MCF 10A (cell line): ENCODE measurements at regions not wholly inside any gene's neighbourhood (a gene's known extent, or its start where the extent isn't known, plus 50 kb on each side); places are given as distances from the start of the nearest gene placed in this dataset.

Source experiments
- BruUV-seq: library from RNA; stranded (reverse); fragments of 400-500 nt; replicated peaks from 2 replicates; lab custom pipeline; 2021; lab: Mats Ljungman, UMichigan
- CTCF ChIA-PET: fragments of 300-600 bp; sonication (Branson Sonifier 250); formaldehyde crosslinking; extraction: SDS; loops from one replicate; lab custom pipeline; 2021; ENCODE audit warnings: antibody characterized with exemption, inconsistent platforms; lab: Yijun Ruan, JAX
- POLR2A ChIA-PET: fragments of 300-600, 350-650 bp; sonication (Branson Sonifier 250); formaldehyde crosslinking; extraction: SDS; loops from one replicate; lab custom pipeline; 2020; ENCODE audit warnings: antibody characterized with exemption, inconsistent platforms; lab: Yijun Ruan, JAX
- DNase-seq: peaks from one replicate; pipeline ENCODE4 v3.0.0-alpha.2; 2018; ENCODE audit not compliant: unreplicated experiment
- H3K27ac Mint-ChIP-seq: one replicate; pipeline ENCODE4 v1.8.0; 2022; ENCODE audit warnings: mild to moderate bottlenecking, low read depth, mixed read lengths; ENCODE audit not compliant: unreplicated experiment
- H3K27me3 Mint-ChIP-seq: one replicate; pipeline ENCODE4 v1.8.0; 2022; ENCODE audit warnings: mixed read lengths; ENCODE audit not compliant: insufficient read depth, unreplicated experiment
- H3K36me3 Mint-ChIP-seq: one replicate; pipeline ENCODE4 v1.8.0; 2022; ENCODE audit warnings: mild to moderate bottlenecking, moderate library complexity, mixed read lengths; ENCODE audit not compliant: insufficient read depth, unreplicated experiment
- H3K4me1 Mint-ChIP-seq: one replicate; pipeline ENCODE4 v1.8.0; 2022; ENCODE audit warnings: mixed read lengths; ENCODE audit not compliant: insufficient read depth, unreplicated experiment
- H3K4me3 Mint-ChIP-seq: one replicate; pipeline ENCODE4 v1.8.0; 2022; ENCODE audit warnings: mild to moderate bottlenecking, moderate library complexity, mixed read lengths; ENCODE audit not compliant: unreplicated experiment
- H3K9me3 Mint-ChIP-seq: one replicate; pipeline ENCODE4 v1.8.0; 2022; ENCODE audit warnings: mixed read lengths; ENCODE audit not compliant: unreplicated experiment
- CTCF ChIP-seq: fragments of 200-600 bp; IDR thresholded peaks from one replicate; pipeline ENCODE4 v1.8.0; 2022; ENCODE audit warnings: antibody characterized with exemption, mild to moderate bottlenecking; ENCODE audit not compliant: unreplicated experiment
- intact Hi-C: fragments of 100-400 bp; cut with micrococcal nuclease; formaldehyde crosslinking; loops from 2 replicates; pipeline ENCODE4 v1.14.1; 2022

DNA sequence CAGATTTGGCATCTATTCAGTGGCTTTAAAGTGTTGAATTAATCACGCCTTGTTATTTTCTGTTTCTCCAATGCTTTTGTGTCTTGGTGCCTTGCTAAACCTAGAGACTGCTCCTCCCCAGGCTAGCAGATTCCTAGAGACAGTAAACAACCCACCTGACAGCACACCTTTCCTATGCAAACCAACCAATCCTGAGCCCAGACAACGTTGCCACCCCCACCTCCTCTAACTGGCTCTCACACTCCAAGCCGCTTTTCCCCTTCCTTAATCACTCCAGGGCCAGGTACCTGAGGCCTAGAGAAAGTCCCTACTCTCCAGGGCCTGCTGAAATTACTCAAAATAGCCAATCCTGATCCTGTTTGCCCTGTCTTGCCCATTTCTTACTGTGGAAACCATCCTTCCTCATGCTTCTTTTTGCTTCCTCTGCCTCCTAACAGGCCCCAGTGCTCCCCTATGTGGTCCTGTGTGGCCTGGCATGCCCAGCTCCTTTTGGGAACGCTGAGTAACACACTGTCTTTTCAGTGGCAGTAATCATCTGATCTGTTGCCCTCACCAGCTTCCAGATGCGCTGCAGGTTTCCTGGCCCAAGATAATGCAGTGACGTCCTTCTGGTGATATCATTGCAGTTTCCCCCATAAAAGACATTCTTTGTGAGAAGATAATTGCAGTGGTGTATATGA, 53.4 kb downstream of the GAS1 start:
- TF ChIP-seq CTCF = no peak
- POLR2A ChIA-PET = no interaction called here
- BruUV-seq = no TSS peak
- H3K4me3 Mint-ChIP-seq = no peak overlapping the region
- H3K4me1 Mint-ChIP-seq = peaks cover 11% of the 10 kb centered on the region
- no peak for DNase-seq
- H3K27me3 Mint-ChIP-seq = no peaks in the 10 kb centered on the region
- intact Hi-C loops = no loop called here
- no peaks in the 10 kb centered on the region for H3K9me3 Mint-ChIP-seq
- peak overlapping the region; percentile 82 for H3K27ac Mint-ChIP-seq
- CTCF ChIA-PET = interaction anchor here (0.7 kb wide), 1 partner anchor 11 kb away, joined by 3 read pairs; no protein-coding TSS in a partner anchor
- H3K36me3 Mint-ChIP-seq = no peaks in the 10 kb centered on the region

- BruUV-seq = no TSS peak
Observed at GRCh38 chr9:86892576-86892975, 54.7 kb downstream of the GAS1 start.

GRCh38 chr9:86891886-86892437, 55.3 kb downstream of the GAS1 start:
- Mint-ChIP-seq H3K27me3 (no peaks in the 10 kb centered on the region), H3K4me1 (peaks cover 11% of the 10 kb centered on the region), H3K9me3 (no peaks in the 10 kb centered on the region), H3K4me3 (no peak overlapping the region), H3K27ac (no peak overlapping the region), H3K36me3 (no peaks in the 10 kb centered on the region)
- ChIA-PET POLR2A (interaction anchor here (0.6 kb wide), 1 partner anchor 246 kb away, joined by 3 read pairs; no protein-coding TSS in a partner anchor), CTCF (no interaction called here)
- no peak for TF ChIP-seq CTCF
- no TSS peak for BruUV-seq
- intact Hi-C loops = no loop called here
- DNase-seq = no peak

More at GRCh38 chr9:86892576-86892975, 54.7 kb downstream of the GAS1 start:
- Mint-ChIP-seq H3K9me3 (no peaks in the 10 kb centered on the region), H3K27me3 (no peaks in the 10 kb centered on the region), H3K4me3 (no peak overlapping the region), H3K27ac (no peak overlapping the region), H3K4me1 (peaks cover 11% of the 10 kb centered on the region), H3K36me3 (no peaks in the 10 kb centered on the region)
- POLR2A ChIA-PET = no interaction called here
- CTCF ChIA-PET = no interaction called here
- DNase-seq = no peak
- no peak for TF ChIP-seq CTCF
- intact Hi-C loops = no loop called here

- ChIA-PET POLR2A (no interaction called here), CTCF (no interaction called here)
- H3K27ac Mint-ChIP-seq = no peak overlapping the region
- no peaks in the 10 kb centered on the region for H3K9me3 Mint-ChIP-seq
- H3K4me3 Mint-ChIP-seq = no peak overlapping the region
- H3K27me3 Mint-ChIP-seq = no peaks in the 10 kb centered on the region
- DNase-seq = no peak
- BruUV-seq = no TSS peak
- no peaks in the 10 kb centered on the region for H3K36me3 Mint-ChIP-seq
- TF ChIP-seq CTCF = no peak
- intact Hi-C loops = no loop called here
- peaks cover 11% of the 10 kb centered on the region for H3K4me1 Mint-ChIP-seq
Observed at GRCh38 chr9:86891091-86891490, 56.2 kb downstream of the GAS1 start.
